HepG2 (cell line): ENCODE measurements at regions not wholly inside any gene's neighbourhood (a gene's known extent, or its start where the extent isn't known, plus 50 kb on each side); places are given as distances from the start of the nearest gene placed in this dataset.

Experiments
- CBX2 ChIP-seq, 2 experiments: fragments of 200-600 bp in 1 of 2; sonication (generic); formaldehyde crosslinking in 1 of 2; IDR thresholded peaks; 2 replicates each; pipeline versions ENCODE4 v1.7.0 to v1.8.1; 2018 to 2022; ENCODE audit warnings: low read depth in 2 of 2, low read length in 1 of 2, mild to moderate bottlenecking in 1 of 2, missing genetic modification reagents in 1 of 2
- NFKB2 ChIP-seq: sonication (generic); formaldehyde crosslinking; IDR thresholded peaks from 2 replicates; pipeline ENCODE4 v1.4.0; 2020; ENCODE audit warnings: missing genetic modification reagents, borderline replicate concordance
- POGK ChIP-seq: sonication (generic); formaldehyde crosslinking; conservative IDR thresholded peaks from 2 replicates; pipeline ENCODE4 v1.8.0; 2022; ENCODE audit warnings: mild to moderate bottlenecking, moderate library complexity, missing genetic modification reagents
- POGZ ChIP-seq: sonication (generic); formaldehyde crosslinking; IDR thresholded peaks from 2 replicates; pipeline ENCODE4 v1.4.0; 2020; ENCODE audit warnings: mild to moderate bottlenecking, missing genetic modification reagents
- RBAK ChIP-seq: sonication (generic); formaldehyde crosslinking; IDR thresholded peaks from 2 replicates; pipeline ENCODE4 v1.5.1; 2020; ENCODE audit warnings: mild to moderate bottlenecking, missing genetic modification reagents
- SKI ChIP-seq: fragments of 450-650 bp; IDR thresholded peaks from one replicate; pipeline ENCODE4 v1.6.1; 2018; ENCODE audit warnings: mild to moderate bottlenecking; ENCODE audit not compliant: partially characterized antibody
- YEATS2 ChIP-seq: sonication (generic); formaldehyde crosslinking; IDR thresholded peaks from 2 replicates; pipeline ENCODE4 v1.4.0; 2020; ENCODE audit warnings: missing genetic modification reagents, borderline replicate concordance
- ZBTB40 ChIP-seq, 2 experiments: fragments of 450-650 bp in 1 of 2; sonication (generic) in 1 of 2; formaldehyde crosslinking in 1 of 2; IDR thresholded peaks; 2 replicates each; pipeline versions ENCODE4 v1.6.1 to v1.8.0; 2016 to 2022; ENCODE audit warnings: antibody characterized with exemption in 1 of 2, mild to moderate bottlenecking in 1 of 2, missing genetic modification reagents in 1 of 2
- ZNF292 ChIP-seq: sonication (generic); formaldehyde crosslinking; IDR thresholded peaks from 2 replicates; pipeline ENCODE4 v1.8.1; 2022; ENCODE audit warnings: mild to moderate bottlenecking, low read depth, missing genetic modification reagents, borderline replicate concordance
- ZNF362 ChIP-seq: sonication (generic); formaldehyde crosslinking; IDR thresholded peaks from 2 replicates; pipeline ENCODE4 v1.4.0; 2020; ENCODE audit warnings: missing genetic modification reagents, mild to moderate bottlenecking, borderline replicate concordance
- ZNF446 ChIP-seq: sonication (generic); formaldehyde crosslinking; IDR thresholded peaks from 2 replicates; pipeline ENCODE4 v1.5.0; 2020; ENCODE audit warnings: mild to moderate bottlenecking, missing genetic modification reagents
- ZNF564 ChIP-seq: sonication (generic); formaldehyde crosslinking; IDR thresholded peaks from 2 replicates; pipeline ENCODE4 v1.8.1; 2023; ENCODE audit warnings: mild to moderate bottlenecking, missing genetic modification reagents
- ZNF616 ChIP-seq: sonication (generic); formaldehyde crosslinking; IDR thresholded peaks from 2 replicates; pipeline ENCODE4 v1.5.0; 2020; ENCODE audit warnings: low read depth, mild to moderate bottlenecking, missing genetic modification reagents

GRCh38 chr9:73050887-73051550, 98.2 kb upstream of the ALDH1A1 start (continued):
- TF ChIP-seq POGK (CRISPR knock-in tag) (no peak), ZBTB40 (IDR thresholded peaks at IDR 0.05) (peak; percentile 97), ZBTB40 (CRISPR knock-in tag; IDR thresholded peaks at IDR 0.05) (peak; percentile 100), RBAK (CRISPR knock-in tag) (no peak), ZNF362 (CRISPR knock-in tag) (peak; percentile 88), SKI (peak; percentile 27), ZNF446 (CRISPR knock-in tag) (no peak), ZNF616 (CRISPR knock-in tag) (no peak), POGZ (CRISPR knock-in tag) (peak; percentile 72), ZNF564 (CRISPR knock-in tag) (no peak), CBX2 (IDR thresholded peaks at IDR 0.05; ENCODE audit: low read depth, low read length) (no peak), CBX2 (CRISPR knock-in tag; IDR thresholded peaks at IDR 0.05; ENCODE audit: low read depth) (no peak), ZNF292 (CRISPR knock-in tag) (no peak), YEATS2 (CRISPR knock-in tag) (peak; percentile 60; the same call in 1 of the 2 replicates), NFKB2 (CRISPR knock-in tag) (no peak)
